ENCODE measurements at regions not wholly inside any gene's neighbourhood (a gene's known extent, or its start where the extent isn't known, plus 50 kb on each side); places are given as distances from the start of the nearest gene placed in this dataset.
"Not testable (repeated sequence)": the region's sequence is repeated elsewhere in the genome, so short reads cannot be mapped to it uniquely, and the experiment has no call there.

- DNase-seq (ENCODE audit: low spot score): no peak
These were observed 1005.9 kb upstream of the WWC1 start for GRCh38 chr5:167285591-167285990.

GRCh38 chr5:167286891-167287290 lies 1004.6 kb upstream of the WWC1 start:
- no peak for DNase-seq (ENCODE audit: low spot score)

DNA sequence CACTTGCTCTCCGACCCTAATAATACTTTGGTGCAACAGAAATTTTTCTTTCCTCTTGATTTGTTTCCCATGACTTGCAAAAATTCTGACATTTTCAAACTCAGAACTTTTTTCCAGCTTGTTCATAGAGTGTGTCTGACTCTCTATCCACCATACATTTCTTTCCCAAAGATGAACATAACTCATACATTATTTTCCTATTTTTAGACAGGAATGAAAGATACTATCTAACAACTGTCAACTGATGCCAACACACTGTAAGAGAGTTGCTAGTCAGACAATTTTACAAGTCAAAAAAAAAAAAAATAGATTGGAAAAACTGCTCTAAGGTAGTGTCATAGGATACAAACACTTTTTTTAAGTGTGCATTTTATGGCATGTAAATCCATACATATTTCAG lies 1001.0 kb upstream of the WWC1 start:
- DNase-seq (ENCODE audit: low spot score): no peak

DNA sequence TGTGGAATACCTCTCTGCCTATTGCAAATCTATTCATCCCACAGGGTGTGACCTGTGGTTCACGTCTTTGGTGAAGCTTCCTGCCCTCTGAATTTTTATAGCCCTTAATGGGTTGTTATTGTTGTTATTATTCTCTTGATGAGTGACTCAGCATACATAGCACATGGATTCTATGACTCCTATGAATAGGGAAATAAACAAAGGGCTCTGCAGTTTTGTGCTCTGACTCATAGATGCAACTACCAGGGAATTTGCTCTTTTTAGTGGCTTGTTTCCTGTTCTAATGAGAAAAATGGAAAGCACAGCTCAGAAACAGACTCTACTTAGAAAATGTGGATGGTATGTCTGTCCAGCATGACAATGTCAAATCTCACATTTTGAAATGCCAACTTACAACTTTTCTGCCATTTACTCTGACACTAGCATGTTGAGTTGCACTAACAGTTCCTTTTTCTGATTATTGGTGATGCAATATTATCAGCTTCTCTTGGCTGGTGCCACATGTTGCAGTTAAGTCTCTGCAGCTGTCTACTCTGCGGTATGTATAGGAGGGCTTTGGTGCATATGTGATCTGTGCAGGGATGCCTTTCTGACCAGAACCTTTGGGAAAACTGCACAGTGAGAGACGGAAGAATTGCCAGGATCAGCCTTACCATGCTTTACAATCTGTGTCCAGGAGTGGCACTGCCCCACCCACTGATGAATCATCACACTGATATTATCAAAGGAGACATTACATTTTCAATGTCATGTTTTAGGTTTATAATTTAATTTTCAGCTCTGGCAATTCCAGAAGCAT lies 996.4 kb upstream of the WWC1 start:
- DNase-seq (ENCODE audit: low spot score): peak; percentile 100

DNA sequence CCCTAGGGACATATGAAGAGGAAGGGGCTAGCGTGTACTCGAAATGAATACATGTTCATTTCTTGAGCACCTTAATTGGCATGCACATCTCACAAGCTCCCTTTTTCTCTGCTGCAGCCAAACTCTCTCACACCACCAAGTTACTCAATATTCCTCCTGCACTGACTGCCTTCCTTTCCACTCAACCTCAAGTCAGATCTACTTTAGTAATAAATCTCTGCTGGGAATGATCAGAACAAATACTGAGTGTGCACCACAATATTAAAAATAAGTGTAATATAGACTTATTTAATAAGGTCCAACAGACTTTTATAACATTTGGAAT lies 995.8 kb upstream of the WWC1 start:
- peak; percentile 73 for DNase-seq (ENCODE audit: low spot score)

DNA sequence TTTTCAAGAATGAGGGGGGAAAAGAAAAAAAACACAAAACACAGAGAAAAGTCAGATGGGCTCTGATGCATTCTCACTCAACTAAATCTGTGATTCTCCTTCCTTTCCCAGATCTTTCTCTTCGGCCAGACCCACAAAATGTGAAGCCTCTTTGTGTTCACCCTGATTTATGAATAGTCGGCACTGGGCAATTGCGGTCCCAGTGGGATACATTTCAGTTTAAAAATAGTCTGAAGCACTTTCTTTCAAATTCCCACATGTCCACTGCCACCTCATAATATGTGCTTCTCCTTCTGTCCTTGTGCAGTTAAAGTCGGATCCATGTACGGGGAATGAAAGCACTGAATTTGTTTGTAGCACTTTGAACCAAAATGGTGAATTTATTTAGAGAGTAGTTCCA lies 995.4 kb upstream of the WWC1 start:
- no peak for DNase-seq (ENCODE audit: low spot score)

DNA sequence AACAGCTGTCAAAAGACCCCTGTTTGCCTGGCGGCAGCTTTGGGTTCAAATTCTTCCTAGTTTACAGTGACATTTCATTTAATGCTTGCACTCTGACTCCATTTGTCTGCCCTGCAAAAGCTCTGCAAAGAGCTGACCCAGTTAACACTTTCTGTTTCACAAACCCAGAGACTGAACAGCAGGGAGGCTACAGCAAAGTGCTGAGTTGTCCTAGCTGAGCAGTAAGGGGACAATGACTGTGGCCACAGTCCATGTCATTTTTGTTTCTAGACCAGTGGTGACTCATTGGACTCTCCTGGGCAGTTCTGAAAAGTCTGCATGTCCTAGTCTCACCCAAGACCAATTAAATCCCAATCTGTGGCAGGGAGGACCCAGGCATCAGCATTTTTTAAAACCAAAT lies 994.8 kb upstream of the WWC1 start:
- peak; percentile 57 for DNase-seq (ENCODE audit: low spot score)

DNA sequence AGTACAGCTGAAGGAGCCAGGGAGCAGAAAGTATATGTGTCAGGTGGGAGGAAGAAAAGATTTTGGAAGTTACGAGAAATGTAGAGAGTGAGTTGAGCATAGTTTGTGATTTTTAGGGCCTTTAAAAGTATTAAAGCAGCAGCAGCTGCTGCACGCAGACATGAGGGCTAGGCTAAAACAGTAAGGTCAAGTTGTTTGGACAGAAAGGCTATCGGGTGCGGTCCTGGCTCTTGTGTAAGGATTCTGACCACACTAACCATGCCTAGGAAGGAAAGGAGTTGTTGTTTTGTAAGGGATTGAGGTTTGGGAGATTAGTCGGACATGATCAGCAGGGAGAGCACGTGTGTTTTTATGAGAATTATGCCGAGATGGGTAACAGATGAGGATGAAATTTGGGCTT lies 991.6 kb upstream of the WWC1 start:
- DNase-seq (ENCODE audit: low spot score): not testable (repeated sequence)

DNA sequence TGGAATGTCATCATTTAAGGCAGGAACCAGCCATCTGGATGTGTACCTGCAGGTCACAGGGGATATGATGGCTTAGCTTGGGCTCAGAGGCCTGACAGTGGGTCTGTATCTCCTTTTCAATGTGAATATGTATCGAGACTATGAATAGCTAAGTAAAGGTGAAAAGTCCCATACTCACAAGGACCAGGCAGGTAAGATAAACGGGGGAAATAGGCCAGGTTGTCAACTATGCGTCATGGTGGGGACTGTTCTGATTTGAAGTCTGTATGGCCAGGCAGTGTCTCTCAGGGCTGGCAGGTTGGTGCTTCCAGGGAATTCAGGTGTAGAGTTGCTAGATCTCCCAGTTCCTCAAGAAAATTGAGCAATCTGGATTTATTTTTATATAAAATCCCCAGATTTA lies 987.9 kb upstream of the WWC1 start:
- DNase-seq (ENCODE audit: low spot score): no peak

GRCh38 chr5:167304834-167305469 lies 986.5 kb upstream of the WWC1 start:
- DNase-seq (ENCODE audit: low spot score): no peak

DNA sequence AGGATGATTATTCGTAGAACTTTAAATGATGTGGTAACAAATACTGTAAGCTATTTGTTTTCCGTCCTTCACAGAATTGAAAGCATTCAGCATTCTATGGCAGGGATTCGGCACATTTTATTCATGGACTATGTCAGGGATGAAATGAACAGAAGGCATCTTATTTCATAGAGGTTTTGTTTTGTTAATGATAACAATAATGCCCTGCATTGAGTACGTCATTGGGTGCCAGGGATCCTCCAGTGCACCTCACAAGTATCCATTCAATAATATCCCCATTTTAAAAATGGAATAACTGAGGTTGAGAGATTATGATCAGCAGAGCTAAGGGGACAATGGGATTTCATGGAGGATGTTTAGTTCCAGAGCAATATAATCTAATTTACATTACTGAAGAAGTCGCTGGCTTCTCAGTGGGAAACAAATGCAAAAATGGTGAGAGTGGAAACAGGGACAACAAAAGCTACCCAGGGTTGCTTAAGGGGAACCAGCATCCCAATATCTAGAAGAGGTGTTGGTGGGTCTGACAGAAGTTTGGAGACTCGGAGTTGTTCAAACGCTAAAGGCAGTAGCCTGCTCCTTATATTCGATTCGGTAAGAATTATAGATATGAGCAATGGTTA lies 985.7 kb upstream of the WWC1 start:
- no peak for DNase-seq (ENCODE audit: low spot score)

GRCh38 chr5:167307042-167307441 lies 984.4 kb upstream of the WWC1 start:
- DNase-seq (ENCODE audit: low spot score): no peak

GRCh38 chr5:167308466-167308865 lies 983.0 kb upstream of the WWC1 start:
- DNase-seq (ENCODE audit: low spot score): no peak

- DNase-seq (ENCODE audit: low spot score): no peak
These were observed 981.4 kb upstream of the WWC1 start for GRCh38 chr5:167309941-167310517.

GRCh38 chr5:167311340-167311739 lies 980.1 kb upstream of the WWC1 start:
- DNase-seq (ENCODE audit: low spot score): no peak

DNA sequence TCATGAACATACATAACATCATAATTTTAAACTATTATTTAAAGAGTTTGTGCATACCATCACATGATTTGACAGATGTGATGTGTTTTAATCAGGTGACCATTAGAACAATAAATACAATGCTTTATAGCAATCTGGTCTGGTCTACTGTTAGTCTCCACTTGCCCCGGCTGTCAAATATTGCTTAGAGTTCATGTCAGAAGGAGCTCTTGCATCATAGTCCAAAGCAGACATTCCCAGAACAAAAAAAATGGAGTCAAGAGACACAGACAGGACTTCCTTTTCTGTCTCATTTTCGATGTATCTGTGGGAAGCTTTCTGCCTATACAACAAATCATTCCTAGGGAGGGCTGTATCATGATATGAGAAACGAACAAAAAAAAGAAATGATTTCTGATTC lies 979.2 kb upstream of the WWC1 start:
- DNase-seq (ENCODE audit: low spot score): no peak

DNA sequence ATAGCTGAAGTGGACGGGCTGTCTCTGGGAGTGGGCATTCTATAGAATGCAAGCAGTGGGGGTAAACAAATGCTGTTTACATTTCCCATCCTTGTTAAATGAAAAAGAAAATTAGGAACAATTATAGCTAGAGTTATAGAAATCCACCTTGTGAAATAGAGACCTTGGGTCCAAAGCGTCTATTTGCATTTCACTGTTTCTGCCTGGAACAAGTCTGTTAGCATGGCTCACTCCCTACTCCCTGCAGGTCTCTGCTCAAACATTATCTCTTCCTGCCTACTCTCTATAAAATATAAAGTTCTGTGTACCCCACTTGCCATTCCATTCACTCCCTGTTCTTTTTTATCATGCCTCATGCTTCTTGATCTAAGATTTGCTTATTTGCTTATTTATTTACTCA lies 975.7 kb upstream of the WWC1 start:
- no peak for DNase-seq (ENCODE audit: low spot score)

GRCh38 chr5:167317884-167318283 lies 973.6 kb upstream of the WWC1 start:
- no peak for DNase-seq (ENCODE audit: low spot score)

DNA sequence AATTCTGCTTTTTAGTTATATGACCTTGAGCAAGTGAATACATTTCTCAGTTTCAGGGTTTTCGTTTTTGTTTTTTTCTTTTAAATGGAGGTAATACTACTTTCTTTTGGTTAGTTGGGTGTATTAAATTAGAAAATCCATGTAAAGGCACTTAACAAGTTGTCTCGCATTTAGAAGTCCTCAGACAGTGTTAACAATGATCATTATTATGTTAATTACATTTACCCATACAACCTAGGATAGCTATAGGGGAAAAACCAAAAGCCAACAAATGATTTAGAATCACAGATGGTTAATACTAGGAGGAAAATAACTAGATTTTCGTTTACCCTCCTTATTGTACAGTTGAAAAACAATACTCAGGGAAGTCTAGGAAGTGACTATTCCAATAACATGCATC lies 972.2 kb upstream of the WWC1 start:
- no peak for DNase-seq (ENCODE audit: low spot score)

DNA sequence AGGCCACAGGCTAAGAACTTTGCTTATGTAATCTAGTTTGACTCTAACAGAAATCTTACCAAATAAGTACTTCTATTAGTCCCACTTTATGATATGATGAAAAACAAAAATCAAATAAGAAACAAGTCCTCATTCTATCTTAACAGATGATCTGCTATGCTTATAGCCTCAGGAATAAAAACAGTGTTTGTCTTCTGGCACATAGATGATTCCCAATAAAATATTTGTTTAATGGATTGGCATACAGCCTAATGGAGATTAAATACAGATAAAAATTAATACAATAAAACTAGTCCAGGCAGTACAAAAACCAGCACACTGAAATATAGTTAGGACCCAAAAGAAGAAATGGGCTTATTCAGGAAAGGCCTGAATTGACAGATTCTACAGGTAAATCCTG lies 971.4 kb upstream of the WWC1 start:
- no peak for DNase-seq (ENCODE audit: low spot score)

DNA sequence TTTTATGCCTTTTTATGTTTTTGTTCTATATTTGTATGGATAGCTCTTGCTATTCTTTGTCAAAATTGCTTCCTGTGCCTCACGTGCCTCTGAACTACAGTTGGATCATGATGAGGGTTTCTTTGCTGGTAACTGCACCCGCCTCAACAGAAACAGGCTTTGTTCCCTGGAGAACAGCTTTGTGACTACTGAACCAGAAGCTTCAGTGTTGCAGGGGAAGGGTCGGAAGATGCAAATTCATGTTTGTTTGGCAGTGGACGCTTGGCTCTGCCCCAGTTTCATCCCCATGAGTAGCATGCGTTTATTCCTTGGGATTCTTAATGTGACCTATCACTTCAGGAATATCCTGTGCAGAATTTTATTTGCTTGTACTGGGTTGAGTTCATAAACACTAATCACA lies 959.1 kb upstream of the WWC1 start:
- DNase-seq (ENCODE audit: low spot score): no peak

- no peak for DNase-seq (ENCODE audit: low spot score)
These were observed 955.3 kb upstream of the WWC1 start for GRCh38 chr5:167336161-167336560.

DNA sequence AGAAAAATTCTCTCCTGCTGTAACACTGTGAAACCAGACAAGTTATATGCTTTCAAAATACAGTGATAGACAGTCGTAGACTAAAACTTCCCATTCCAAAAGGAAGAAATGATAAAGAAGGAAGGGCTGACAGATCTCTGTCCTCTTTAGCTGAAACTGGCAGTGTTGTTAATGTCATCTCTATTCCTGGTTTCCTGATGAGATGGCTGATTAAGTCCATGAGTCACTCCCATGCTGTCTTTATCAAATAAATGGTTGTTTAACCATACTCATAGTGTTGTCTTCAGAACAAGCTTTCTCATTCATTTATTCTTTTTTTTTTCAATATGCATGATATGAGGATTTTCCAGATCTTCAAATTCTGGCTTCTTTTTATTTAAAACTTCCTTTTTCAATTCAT lies 952.2 kb upstream of the WWC1 start:
- peak; percentile 39 for DNase-seq (ENCODE audit: low spot score)

All from SW480 (cell line).